Motor neuron (in vitro differentiated cells): ENCODE measurements at regions not wholly inside any gene's neighbourhood (a gene's known extent, or its start where the extent isn't known, plus 50 kb on each side); places are given as distances from the start of the nearest gene placed in this dataset.

ENCODE experiments used
- ATAC-seq, 8 experiments: fragments of 200-7000 bp; cut with Tn5 transposase; replicated peaks in 6 of 8; 2 replicates each; pipeline ENCODE4 v1.8.0; 2021; ENCODE audit warnings: mild to moderate bottlenecking in 8 of 8, moderate library complexity in 8 of 8
- H3K27ac ChIP-seq, 2 donors: fragments of 250-450 bp; sonication (Bioruptor Pico); 2 replicates each; pipeline ENCODE4 v1.9.0; 2021; ENCODE audit warnings: antibody characterized with exemption in 2 of 2, mild to moderate bottlenecking in 2 of 2, moderate library complexity in 1 of 2
- H3K4me1 ChIP-seq, 2 donors: fragments of 250-450 bp; sonication (Bioruptor Pico); replicated peaks in 1 of 2; 2 replicates each; pipeline ENCODE4 v1.6.1; 2021; ENCODE audit warnings: antibody characterized with exemption in 2 of 2, mild to moderate bottlenecking in 2 of 2, moderate library complexity in 1 of 2
- H3K4me3 ChIP-seq, 5 donors: fragments of 250-450 bp; sonication (Bioruptor Pico); 2 replicates each; pipeline ENCODE4 v1.9.0; 2021; ENCODE audit warnings: antibody characterized with exemption in 5 of 5, mild to moderate bottlenecking in 5 of 5, moderate library complexity in 4 of 5
- WGBS, 10 experiments: fragments of 450-650 bp; shearing (Covaris generic); methylation state at CpG; one replicate each; pipeline ENCODE4 v1.0.0; 2022; 5-methylcytosine and 5-hydroxymethylcytosine counted together
- in situ Hi-C, 9 experiments: fragments of 400-800 bp; cut with MboI; loops; one replicate each; pipeline ENCODE4 v1.15.0; 2021; ENCODE audit warnings: low sequenced_read_pairs in 9 of 9, low pct_unique_long_range_greater_than_20kb in 2 of 9; ENCODE audit not compliant: unreplicated experiment in 9 of 9

DNA sequence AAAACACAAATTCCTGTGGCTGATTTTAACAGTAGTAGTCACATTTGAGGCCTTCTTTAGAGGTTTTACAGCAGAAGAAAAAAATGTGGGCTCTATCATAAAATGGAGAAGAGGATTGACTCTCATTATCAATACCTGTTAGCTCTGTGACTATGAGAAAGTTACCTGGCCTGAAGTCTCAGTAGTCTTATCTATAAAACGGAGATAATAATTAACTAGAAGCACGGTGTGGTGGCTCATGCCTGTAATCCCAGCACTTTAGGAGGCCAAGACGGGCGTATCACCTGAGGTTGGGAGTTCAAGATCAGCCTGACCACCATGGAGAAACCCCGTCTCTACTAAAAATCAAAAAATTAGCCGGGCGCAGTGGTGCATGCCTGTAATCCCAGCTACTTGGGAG, 90.4 kb upstream of the PLPPR4 start:
- Histone ChIP-seq H3K4me3 (no peak overlapping the region), H3K4me1 (no peaks in the 10 kb centered on the region), H3K27ac (no peak overlapping the region)
- ATAC-seq: no peak
- 69 to 100% (median 97%) methylated on average over 1 to 7 of the region's 7 CpGs; no CpG with 5 or more reads in 2 of the 10 experiments for WGBS, 10 experiments
- in situ Hi-C loops: loop anchor here in 1 of 9 experiments (25.0 kb wide), 1 partner anchor 387 kb away; no protein-coding TSS in a partner anchor

DNA sequence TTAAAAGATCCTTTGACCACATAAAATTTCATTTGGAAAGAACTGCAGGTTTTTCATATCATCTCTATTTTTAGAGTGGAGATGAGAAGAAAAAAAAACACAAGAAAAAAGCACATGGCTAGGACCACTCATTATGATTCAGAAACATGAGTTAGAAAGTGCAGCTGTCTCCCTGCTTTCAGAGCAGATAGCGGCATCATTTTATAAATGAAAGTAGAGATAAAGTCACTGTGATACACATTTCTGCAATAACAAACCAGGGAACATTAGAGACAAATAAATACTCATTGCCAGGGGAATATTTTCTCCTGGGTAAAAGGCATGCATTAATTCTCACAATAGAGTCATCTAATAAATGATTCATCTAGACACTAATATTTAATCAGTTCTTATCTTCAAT, 87.5 kb upstream of the PLPPR4 start:
- in situ Hi-C loops: loop anchor here in 7 of 9 experiments (25.0 kb wide), 3 partner anchors 311 to 536 kb away; no protein-coding TSS in a partner anchor

DNA sequence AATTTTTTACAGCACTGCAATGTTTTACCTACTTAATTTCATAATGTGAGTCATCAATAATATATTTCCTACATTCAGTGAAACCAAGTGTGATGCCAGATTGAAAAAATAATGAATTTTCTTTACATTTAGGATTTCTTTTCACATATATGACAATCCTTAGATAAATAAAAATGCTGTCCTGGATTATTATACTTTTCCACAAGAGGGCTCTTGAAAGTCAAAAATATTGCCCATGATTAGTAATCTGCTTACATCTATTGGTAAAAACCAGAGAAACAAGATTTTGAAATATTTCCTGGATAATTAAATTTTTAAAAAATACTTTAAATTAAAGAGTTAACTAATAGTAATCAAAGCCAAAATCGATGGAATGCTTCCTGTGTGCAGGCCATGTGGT, 86.8 kb upstream of the PLPPR4 start:
- 0 to 92% (median 69%) methylated on average over 1 of the region's 1 CpG; no CpG with 5 or more reads in 2 of the 10 experiments for WGBS, 10 experiments
- no peak overlapping the region for H3K4me3 ChIP-seq
- peaks cover 2 to 11% of the 10 kb centered on the region in 2 donors for H3K4me1 ChIP-seq
- no peak overlapping the region for H3K27ac ChIP-seq
- ATAC-seq: no peak
- in situ Hi-C loops: loop anchor here in 7 of 9 experiments (25.0 kb wide), 3 partner anchors 310 to 535 kb away; no protein-coding TSS in a partner anchor

More for the DNA sequence above, 87.5 kb upstream of the PLPPR4 start:
- Histone ChIP-seq H3K4me3 (no peak overlapping the region), H3K4me1 (peaks cover 2 to 11% of the 10 kb centered on the region in 2 donors), H3K27ac (no peak overlapping the region)
- ATAC-seq: peak in 2 of 8 experiments; percentile 42 to 52
- 40 to 100% (median 83%) methylated on average over 1 of the region's 1 CpG; no CpG with 5 or more reads in 1 of the 10 experiments for WGBS, 10 experiments

DNA sequence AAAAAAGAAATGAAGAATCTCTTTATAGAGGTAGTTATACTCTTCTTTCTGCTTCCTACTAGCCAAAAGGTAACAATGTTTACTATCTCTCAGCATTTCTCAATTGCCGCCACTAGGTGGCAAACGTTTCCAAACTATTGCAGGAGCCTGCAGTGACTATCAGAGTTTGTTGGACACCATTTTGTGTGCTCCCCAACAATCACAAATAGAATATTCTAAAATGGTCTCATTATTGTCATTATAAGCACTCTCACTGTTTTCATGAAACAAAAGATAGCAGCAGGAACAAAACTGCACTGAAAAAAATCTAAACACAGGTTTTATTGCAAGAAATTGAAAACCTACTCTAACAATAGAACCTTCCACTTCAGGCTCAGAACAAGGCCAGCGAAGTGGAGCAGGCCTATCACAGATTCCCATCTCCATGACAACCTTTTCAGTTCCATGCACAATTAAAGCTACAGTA, 83.9 kb upstream of the PLPPR4 start:
- Histone ChIP-seq H3K27ac (no peak overlapping the region), H3K4me3 (no peak overlapping the region), H3K4me1 (peaks cover 2 to 11% of the 10 kb centered on the region in 2 donors)
- ATAC-seq: peak; percentile 91 to 97 (median 94)
- in situ Hi-C loops: loop anchor here in 7 of 9 experiments (10.0 to 25.0 kb wide), 4 partner anchors 304 to 532 kb away; no protein-coding TSS in a partner anchor
- 0 to 31% (median 19%) methylated on average over 1 to 3 of the region's 3 CpGs for WGBS, 10 experiments

DNA sequence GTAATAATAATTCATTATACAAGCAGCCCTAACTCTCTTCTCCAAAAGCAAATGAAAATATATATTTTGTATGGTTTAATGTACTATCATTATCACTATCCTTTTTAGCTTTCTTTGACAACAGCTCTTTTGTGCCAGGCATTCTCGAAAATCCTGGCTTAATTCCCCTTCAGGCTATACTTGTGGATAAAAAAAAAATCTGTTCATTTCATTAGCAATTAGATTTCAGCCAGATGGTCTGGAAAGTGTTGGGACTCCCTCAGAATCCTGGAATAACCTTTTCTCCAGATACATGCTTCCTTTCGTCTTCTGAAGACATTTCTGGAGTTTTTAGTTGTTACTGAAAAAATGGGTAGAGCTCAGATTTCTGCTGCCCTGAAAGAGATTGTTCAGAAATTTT, 83.4 kb upstream of the PLPPR4 start:
- in situ Hi-C loops: loop anchor here in 7 of 9 experiments (10.0 to 25.0 kb wide), 4 partner anchors 304 to 531 kb away; no protein-coding TSS in a partner anchor
- Histone ChIP-seq H3K4me3 (no peak overlapping the region), H3K4me1 (peaks cover 2 to 11% of the 10 kb centered on the region in 2 donors), H3K27ac (no peak overlapping the region)
- ATAC-seq: peak in 5 of 8 experiments; percentile 3 to 25 (median 18)
- WGBS, 10 experiments: 44 to 100% (median 94%) methylated on average over 1 to 2 of the region's 2 CpGs

DNA sequence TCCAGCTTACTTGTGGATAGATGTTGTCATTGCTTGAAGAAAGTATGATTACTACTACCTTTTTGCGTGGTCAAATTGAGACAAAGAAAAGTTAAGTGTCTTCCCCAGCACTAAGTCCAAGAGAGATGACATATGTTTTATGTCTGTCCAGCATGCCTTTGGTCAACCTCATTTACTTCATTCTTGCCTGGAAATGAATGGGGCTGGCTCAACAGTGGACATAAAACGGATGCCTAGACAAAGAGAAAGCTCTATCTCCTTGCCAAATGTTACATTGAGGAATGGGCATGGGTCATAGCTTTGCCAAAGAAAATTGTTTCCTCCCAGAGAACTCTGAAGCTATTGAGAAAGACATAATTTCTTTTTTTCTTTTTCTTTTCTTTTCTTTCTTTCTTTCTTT, 82.4 kb upstream of the PLPPR4 start:
- in situ Hi-C loops: loop anchor here in 7 of 9 experiments (10.0 to 25.0 kb wide), 4 partner anchors 303 to 530 kb away; no protein-coding TSS in a partner anchor
- H3K27ac ChIP-seq: no peak overlapping the region
- no peak for ATAC-seq
- H3K4me1 ChIP-seq: peaks cover 2 to 11% of the 10 kb centered on the region in 2 donors
- WGBS, 10 experiments: 33 to 100% (median 95%) methylated on average over 1 to 2 of the region's 2 CpGs
- no peak overlapping the region for H3K4me3 ChIP-seq

DNA sequence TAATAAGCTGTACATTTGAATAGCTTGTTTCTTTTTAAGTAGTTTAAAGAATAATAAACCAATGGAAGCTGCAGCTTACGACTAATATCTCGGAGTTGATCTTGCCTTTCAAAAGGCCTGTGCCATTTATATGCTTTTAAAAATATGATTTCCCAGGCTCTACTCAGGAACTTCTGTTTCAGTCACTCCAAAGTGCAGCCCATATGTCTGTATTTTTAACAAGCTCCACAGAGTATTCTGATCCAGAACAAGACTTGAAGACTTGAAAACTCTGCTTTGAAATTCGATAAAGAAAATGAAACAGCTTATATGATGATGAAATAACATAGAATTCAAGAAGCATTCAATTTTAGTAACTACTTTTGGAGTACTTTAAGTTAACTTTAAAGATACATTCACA, 79.1 kb upstream of the PLPPR4 start:
- WGBS, 10 experiments: 50 to 95% (median 70%) methylated on average over 1 to 3 of the region's 3 CpGs; no CpG with 5 or more reads in 1 of the 10 experiments
- in situ Hi-C loops: loop anchor here in 7 of 9 experiments (10.0 to 25.0 kb wide), 4 partner anchors 300 to 527 kb away; no protein-coding TSS in a partner anchor
- H3K4me1 ChIP-seq: peaks cover 2 to 8% of the 10 kb centered on the region in 2 donors
- H3K27ac ChIP-seq: no peak overlapping the region
- no peak for ATAC-seq
- H3K4me3 ChIP-seq: no peak overlapping the region

DNA sequence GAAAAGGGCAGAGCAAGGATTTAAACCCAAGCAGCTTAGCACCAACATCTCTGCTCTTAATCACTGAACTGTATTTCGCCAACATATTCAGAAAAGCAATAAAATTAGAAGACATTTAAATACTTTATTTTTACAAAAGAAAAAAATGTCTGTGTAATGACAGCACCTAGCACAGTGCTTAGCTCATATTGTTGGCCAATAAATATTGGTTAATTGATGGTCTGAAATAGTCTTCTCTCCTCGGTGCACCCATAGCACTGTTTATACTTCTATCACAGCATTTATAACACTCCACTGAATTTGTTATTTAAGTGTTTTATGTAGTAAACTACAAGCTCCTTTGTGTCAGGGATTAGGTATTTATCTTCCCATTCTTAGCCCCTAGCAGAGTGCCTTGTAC, 70.9 kb upstream of the PLPPR4 start:
- peak in 4 of 8 experiments; percentile 64 to 83 (median 71) for ATAC-seq
- no peak overlapping the region for H3K27ac ChIP-seq
- in situ Hi-C loops: loop anchor here in 7 of 9 experiments (25.0 kb wide), 3 partner anchors 294 to 519 kb away; no protein-coding TSS in a partner anchor
- H3K4me1 ChIP-seq: peaks cover 0 to 4% of the 10 kb centered on the region in 2 donors
- 20 to 100% (median 81%) methylated on average over 1 to 2 of the region's 2 CpGs for WGBS, 10 experiments
- H3K4me3 ChIP-seq: no peak overlapping the region

DNA sequence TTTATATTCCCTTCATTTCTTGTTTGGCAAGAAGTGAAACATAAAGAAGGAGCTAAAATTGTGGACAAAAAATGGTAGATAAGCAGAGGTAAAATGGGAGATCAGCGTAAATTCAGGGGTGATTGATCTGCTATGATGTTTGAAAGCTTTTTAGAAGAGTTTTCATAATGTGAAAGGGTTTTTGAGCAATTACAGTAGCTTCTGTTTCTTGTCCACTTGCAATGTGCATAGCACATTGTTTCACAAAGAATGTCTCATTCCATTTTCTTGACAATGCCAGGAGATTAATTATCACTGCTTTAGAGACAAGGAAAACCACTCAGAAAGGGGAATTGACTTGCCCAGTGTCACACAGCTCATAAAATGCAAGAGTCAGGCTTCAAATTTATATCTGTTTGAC, 65.9 kb upstream of the PLPPR4 start:
- Histone ChIP-seq H3K4me3 (no peak overlapping the region), H3K4me1 (peaks cover 0 to 2% of the 10 kb centered on the region in 2 donors), H3K27ac (no peak overlapping the region)
- in situ Hi-C loops: loop anchor here in 7 of 9 experiments (25.0 kb wide), 3 partner anchors 289 to 514 kb away; no protein-coding TSS in a partner anchor
- ATAC-seq: peak in 3 of 8 experiments; percentile 12 to 66 (median 35)
- WGBS, 10 experiments: 0 to 93% (median 75%) methylated on average over 1 of the region's 1 CpG; no CpG with 5 or more reads in 4 of the 10 experiments

DNA sequence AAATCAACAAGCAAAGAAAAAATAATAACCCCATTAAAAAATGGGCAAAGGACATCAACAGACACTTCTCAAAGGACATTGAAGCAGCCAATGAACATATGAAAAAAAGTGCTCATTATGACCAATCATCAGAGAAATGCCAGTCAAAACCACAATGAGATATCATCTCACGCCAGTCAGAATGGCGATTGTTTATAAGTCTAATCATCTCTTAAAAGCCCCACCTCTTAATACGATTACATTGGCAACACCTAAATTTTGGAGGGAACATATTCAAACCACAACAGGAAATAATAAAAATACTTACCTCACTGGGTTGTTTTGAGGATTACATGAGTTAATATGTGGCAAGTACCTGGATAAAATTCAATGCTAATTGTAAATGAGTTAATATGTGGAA, 57.1 kb upstream of the PLPPR4 start:
- H3K27ac ChIP-seq: no peak overlapping the region
- ATAC-seq: no peak
- H3K4me3 ChIP-seq: no peak overlapping the region
- in situ Hi-C loops: no loop called here
- no peaks in the 10 kb centered on the region for H3K4me1 ChIP-seq
- WGBS, 10 experiments: 59 to 100% (median 90%) methylated on average over 1 to 3 of the region's 3 CpGs
